NCI-H748 (cell line): ENCODE measurements at regions not wholly inside any gene's neighbourhood (a gene's known extent, or its start where the extent isn't known, plus 50 kb on each side); places are given as distances from the start of the nearest gene placed in this dataset.
"Not testable (repeated sequence)": the region's sequence is repeated elsewhere in the genome, so short reads cannot be mapped to it uniquely, and the experiment has no call there.

Source experiments
- DNase-seq: peaks from one replicate; lab custom pipeline; 2025; ENCODE audit not compliant: unreplicated experiment; lab: John Stamatoyannopoulos, UW

- no peak for DNase-seq
These were observed 163.5 kb downstream of the MC4R start for GRCh38 chr18:60209042-60209441.

- DNase-seq: no peak
These were observed 169.9 kb downstream of the MC4R start for GRCh38 chr18:60202708-60203107.

GRCh38 chr18:60200558-60200957 is 172.0 kb downstream of the MC4R start:
- DNase-seq: no peak

GRCh38 chr18:60199505-60199904 is 173.1 kb downstream of the MC4R start:
- DNase-seq: no peak

- DNase-seq: no peak
These were observed 174.7 kb downstream of the MC4R start for GRCh38 chr18:60197671-60198462.

- DNase-seq: no peak
These were observed 175.6 kb downstream of the MC4R start for GRCh38 chr18:60196836-60197606.

- no peak for DNase-seq
These were observed 178.8 kb downstream of the MC4R start for GRCh38 chr18:60193780-60194179.

GRCh38 chr18:60191926-60192325 is 180.6 kb downstream of the MC4R start:
- no peak for DNase-seq

GRCh38 chr18:60189856-60190255 is 182.7 kb downstream of the MC4R start:
- no peak for DNase-seq

GRCh38 chr18:60188958-60189357 is 183.6 kb downstream of the MC4R start:
- no peak for DNase-seq

GRCh38 chr18:60182223-60182622 is 190.4 kb downstream of the MC4R start:
- DNase-seq: no peak

GRCh38 chr18:60180671-60181070 is 191.9 kb downstream of the MC4R start:
- DNase-seq: no peak

- DNase-seq: not testable (repeated sequence)
These were observed 194.4 kb downstream of the MC4R start for GRCh38 chr18:60178224-60178623.

- DNase-seq: no peak
These were observed 196.3 kb downstream of the MC4R start for GRCh38 chr18:60176259-60176658.

GRCh38 chr18:60174832-60175231 is 197.7 kb downstream of the MC4R start:
- DNase-seq: no peak

GRCh38 chr18:60172030-60172429 is 200.5 kb downstream of the MC4R start:
- no peak for DNase-seq

- DNase-seq: no peak
These were observed 209.0 kb downstream of the MC4R start for GRCh38 chr18:60163622-60164021.

- DNase-seq: no peak
These were observed 210.2 kb downstream of the MC4R start for GRCh38 chr18:60162388-60162787.

GRCh38 chr18:60157810-60158209 is 214.8 kb downstream of the MC4R start:
- peak; percentile 26 for DNase-seq

- no peak for DNase-seq
These were observed 219.2 kb downstream of the MC4R start for GRCh38 chr18:60153376-60153775.

GRCh38 chr18:60149316-60149715 is 223.3 kb downstream of the MC4R start:
- DNase-seq: no peak

- DNase-seq: no peak
These were observed 225.3 kb downstream of the MC4R start for GRCh38 chr18:60147323-60147722.
